Glomerular endothelial cell (primary cell): ENCODE measurements at regions not wholly inside any gene's neighbourhood (a gene's known extent, or its start where the extent isn't known, plus 50 kb on each side); places are given as distances from the start of the nearest gene placed in this dataset.

Experiments
- DNase-seq: peaks from one replicate; pipeline ENCODE4 v3.0.0-alpha.2; 2011; ENCODE audit warnings: low read depth, low spot score; ENCODE audit errors: extremely low read depth

DNA sequence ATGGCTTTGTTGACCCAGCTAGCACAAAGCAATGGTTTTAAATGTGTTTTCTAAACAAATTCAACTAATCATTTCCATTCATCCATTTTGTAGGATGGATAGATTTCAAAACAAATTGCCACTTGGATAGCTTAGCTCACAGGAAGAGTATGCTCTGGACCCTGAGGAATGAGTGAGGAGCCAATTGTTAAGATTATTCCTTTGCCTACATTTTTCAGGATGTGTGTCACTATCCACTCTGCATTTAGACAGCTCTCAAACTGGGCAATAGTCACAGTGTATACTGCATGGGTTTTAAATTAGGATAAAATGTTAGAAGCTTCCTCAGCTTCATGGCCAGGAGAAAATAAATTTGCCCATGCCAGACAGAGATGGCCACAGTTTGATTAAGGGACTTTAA lies 605.6 kb upstream of the TEX47 start:
- DNase-seq: no peak

DNA sequence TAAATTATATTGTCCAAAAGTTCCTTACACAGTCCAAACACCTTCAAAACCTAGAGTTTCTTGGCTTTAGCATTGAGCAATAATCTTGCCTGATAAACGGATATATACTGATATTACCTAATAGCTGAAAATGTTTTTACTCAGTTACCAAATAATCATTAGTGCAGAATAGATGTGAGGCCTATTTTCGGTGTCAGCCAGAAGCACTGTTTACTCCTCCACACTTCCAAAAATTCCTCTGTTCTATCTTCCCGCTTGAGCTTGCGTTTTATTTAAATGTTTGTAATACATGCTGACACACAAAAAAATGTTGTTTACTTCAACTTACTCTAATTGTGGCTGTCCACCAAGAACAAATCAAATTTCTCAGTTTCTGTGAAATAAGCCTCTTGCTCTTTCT lies 606.2 kb upstream of the TEX47 start:
- DNase-seq: no peak

DNA sequence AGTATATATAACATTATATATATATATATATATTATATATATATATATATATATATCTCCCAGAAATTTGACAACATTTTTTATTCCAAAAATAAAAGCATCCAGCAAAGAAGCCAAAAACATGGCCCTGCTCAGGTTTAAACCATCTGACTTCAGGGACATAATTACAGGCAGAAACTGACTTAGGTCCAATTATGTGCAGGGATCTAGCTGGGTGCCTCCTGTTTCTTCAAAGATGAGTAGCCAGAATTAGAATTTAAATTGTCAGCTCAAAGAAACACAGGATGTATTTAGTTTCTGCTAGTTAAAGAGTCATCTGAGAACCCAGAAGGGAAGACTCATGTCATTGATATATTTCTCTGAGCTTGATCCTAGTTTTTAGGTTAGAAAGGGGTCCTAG lies 656.4 kb upstream of the TEX47 start:
- DNase-seq: no peak

DNA sequence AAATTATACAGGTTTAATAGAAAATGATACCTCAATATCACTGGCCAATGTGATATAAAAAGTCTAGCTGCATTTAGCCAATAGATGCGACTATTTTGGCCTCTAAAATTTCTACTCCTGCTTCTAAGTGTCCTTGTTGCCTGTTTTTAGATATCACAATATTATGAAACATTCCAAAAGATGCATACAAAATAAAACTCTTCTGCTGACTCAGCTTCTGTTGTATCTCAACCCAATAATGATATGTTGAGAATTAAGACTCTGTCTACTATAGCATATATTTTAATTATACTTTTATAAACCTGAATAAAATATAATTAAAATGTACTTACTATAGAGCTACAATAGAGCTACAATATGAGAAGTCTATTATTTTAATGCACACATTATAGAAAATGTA lies 661.0 kb upstream of the TEX47 start:
- no peak for DNase-seq

DNA sequence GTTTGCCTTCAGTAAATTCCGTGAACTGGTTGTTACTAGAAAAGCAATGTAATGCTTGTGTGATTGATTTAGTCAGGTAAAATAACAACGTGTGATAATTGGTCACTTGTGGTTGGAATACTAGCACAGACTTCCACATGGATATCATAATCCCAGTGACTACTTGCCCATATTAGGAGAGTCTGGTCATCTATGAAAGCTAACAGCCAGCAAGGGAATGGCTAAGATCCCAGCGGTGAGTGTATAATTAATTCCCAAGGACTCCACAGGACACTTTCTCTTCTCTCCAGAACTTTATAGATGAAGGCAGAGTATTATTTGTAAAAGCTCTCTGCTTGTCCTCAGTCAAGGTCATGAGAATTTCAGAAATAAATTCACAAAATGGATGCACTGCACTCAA lies 662.6 kb upstream of the TEX47 start:
- DNase-seq: no peak

DNA sequence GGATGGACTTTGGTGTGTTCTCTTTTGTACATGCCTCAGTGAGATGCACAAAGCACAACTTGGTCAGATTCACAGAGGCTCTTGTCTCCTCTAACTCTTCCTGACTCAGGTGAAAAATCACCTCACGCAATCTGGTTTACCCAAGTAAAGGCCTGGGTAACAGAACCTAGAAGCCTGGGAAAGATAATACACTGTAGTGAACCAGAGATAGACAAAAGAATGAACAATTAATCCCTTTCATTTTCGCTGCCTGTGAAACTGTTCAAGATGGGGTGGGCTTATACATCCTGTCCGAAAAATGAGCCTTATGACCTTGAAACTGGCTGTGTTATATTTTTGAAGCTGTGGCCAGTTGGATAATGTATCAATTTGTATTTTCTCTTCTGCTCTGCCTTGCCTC lies 678.9 kb upstream of the TEX47 start:
- DNase-seq: no peak

DNA sequence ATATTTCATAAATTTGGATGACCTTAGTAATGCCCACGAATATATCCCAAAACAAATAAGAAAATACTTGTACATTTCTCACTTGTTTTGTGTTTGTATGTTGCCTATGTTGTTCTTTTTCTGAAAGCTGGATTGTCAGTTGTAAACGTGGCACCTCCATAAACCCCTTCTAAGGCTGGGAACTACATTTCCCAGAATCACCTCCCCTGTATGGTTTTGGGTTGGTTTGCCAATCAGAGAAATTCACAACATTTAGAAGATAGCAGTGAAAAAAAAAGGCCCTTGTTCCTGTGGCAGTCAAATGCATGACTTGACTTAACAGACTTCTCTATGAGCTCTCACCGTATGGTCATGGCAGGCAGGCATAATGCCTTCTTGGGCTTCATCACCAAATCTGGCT lies 676.3 kb upstream of the STEAP1 start:
- no peak for DNase-seq

DNA sequence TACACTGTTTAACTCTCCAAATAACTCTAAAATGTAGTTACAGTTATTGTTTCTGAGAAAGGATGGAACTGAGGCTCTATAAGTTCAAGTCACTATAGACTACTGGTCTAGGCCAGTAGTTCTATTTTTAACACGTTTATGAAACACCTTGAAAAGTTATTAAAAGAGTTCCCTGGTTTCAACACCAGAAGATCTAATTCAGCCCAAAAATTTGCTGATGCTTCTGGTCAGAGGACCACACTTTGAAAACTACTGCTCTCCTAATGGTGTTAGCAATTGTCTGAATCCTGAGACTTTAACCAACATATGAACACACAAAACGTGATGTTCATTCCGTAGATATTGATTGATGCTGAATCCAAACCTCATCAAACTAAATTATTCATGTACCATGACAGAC lies 658.6 kb upstream of the STEAP1 start:
- no peak for DNase-seq

DNA sequence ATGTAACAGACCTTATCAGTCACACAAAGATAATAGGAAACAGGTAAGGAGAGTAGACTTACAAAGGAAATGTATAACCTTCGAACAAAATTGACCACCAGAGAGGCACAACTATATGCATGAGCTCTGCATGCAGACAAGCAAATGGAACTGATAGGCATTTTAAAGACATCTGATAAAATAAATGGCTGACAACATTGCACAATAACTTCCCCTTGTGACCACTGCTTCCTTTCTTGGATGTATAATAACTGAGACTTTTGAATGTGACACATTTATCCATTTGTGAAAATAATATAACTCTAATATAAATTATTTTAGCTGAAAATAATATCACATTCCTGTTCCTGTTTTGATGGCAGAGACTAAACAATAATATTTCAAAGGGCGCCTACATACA lies 654.2 kb upstream of the STEAP1 start:
- no peak for DNase-seq

DNA sequence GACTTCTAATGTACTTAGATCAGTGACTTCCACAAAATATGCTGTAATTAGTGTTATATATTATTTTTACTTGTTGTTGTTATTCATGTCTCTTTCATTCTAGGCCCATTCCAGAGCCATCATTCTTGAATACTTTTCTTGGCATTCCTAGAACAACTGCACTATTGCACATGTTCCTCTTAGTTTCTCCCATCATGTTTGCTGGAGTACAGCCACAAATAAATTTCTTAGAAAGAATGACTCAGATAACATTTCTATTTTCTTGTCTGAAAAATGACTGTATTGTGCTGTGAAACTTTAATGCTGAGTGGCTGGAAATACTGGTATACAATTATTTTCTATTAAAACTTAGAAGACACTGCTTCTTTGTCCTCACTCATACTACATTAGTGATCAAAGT lies 651.0 kb upstream of the STEAP1 start:
- no peak for DNase-seq

DNA sequence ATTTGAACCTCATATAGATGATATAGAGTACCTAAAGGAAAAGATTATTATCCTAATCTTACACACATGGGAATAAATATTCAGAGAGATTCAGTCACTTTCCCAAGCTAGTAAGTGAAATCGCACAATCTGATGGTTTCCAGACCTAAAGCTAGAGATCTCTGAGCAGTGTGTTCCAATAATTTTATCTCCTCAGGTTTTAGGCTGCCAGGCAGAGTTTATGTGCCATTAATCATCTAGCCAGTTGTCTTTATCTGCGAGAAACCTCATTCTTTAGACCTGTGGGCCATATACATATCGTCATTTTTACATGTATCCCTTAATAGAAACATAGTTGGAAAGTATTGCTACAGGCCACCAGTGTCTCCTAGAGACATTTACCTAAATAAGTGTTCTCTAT lies 647.2 kb upstream of the STEAP1 start:
- DNase-seq: no peak

DNA sequence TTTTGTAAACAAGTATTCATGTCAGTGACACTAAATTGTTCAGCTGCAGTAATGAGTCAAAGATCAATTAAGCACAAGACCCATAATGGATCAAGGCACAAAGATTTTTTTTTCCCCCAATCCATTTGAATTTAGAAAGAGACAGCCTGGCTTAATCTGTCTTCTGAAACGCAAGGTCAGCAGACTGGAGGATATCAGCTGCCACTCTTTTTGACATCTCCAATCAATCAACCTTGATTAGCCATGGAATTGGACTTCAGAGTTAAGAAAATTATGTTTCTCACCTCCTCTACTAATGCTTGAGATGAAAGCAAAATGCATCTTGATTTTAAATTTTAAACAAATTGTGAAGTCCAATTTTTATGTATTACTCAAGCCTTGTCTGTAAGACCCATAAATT lies 642.4 kb upstream of the STEAP1 start:
- no peak for DNase-seq

DNA sequence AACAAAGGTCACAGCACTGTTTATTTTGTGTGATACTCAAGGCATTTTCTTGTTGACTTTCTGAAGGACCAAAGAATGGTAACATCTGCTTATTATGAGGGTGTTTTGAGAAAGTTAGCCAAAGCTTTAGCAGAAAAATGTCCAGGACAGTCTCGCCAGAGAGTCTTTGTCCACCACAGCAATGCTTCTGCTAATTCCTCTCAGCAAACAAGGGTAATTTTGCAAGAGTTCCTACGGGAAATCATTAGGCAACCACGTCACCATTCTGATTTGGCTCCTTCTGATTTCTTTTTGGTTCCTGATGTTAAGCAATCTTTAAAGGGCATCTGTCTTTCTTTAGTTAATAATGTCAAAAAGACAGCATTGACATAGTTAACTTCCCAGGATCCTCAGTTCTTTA lies 639.3 kb upstream of the STEAP1 start:
- DNase-seq: no peak

DNA sequence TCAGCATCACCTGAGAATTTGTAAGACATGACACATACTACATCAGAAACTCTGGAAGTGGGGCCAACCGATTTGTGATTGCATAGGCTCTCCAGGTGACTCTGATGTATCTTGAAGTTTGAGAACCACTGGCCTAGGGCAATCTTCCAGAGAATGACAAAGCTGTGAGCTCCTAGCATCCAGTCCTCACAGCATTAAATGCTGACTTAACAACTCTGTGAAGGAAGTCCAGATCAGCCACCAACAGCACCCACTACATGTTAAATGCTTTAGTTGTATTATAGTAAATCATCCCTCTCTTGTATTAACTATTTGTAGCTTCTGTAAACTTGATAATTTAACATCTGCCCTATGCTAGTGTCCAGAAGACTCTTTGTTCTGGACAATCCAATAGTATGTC lies 636.5 kb upstream of the STEAP1 start:
- DNase-seq: no peak

DNA sequence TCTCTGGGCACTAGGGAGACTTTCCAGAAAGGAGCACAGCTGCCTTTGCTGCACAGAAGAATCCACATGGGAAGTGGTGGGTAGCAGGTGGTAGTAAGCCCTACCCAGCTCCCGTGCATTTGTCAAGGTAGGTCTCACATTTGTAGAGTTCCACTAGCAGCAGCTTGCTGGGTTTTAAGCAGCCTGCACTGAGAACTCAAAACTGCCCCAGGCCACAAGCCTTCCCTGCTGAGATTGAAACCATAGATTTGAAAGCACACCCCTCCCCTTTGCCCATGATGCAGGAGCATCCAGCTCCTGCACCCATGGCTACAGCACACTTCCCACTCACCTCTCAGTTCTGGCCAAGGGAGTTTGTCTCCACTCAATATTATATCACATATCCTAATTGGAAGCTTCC lies 604.5 kb upstream of the STEAP1 start:
- DNase-seq: no peak

DNA sequence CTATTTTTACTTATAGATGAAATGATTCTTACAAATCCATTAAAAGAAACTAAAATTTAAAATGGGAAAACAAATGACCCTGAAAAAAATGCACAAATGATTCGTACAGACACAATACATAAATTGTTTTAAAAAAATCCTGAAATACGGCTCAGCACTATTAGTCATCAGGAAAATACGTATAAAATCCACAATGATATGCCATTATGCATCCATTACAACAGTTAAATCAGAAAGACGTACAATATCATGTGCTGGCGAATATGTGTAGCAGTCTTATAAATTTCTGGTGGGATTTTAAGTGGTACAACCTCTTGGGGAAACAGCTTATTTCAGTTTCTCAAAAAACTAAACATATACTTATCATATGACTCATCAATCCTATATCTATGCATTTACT lies 600.1 kb upstream of the STEAP1 start:
- DNase-seq: no peak

DNA sequence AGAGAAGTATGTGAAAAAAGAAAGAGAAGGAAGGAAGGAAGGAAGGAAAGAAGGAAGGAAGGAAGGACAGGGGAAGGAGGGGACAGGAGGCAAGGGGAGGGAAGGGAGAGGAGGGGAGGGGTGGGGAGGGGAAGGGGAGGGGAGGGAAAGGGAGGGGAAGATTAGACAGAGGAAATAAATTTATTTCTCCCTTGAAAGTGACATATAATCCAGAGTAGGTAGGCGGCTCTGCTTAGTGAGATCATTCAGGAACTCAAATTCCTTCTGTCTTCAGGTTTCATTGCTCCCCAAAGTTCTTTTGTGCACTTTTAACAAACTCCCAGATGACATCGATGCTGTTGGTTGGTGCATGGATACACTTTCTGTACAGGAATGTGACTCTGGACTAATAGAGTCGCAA lies 594.7 kb upstream of the STEAP1 start:
- DNase-seq: no peak

DNA sequence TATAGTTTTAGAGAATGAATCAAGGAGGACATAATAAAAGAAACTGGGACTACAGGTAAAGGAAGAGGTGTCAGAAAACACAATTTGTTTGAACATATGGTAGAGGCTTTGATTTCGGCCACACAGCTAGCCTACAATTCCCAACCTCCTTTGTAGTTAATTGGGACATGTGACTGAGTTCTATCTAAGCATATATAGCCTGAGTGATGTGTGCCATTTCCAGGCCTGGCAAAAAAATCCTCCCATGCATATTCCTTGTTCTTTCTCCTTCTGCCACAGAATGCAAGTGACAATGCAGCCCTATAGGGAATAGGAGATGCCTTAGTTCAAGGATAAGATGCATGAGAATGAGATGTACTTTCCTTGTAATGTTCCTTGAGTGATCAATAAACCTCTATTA lies 590.7 kb upstream of the STEAP1 start:
- DNase-seq: no peak

DNA sequence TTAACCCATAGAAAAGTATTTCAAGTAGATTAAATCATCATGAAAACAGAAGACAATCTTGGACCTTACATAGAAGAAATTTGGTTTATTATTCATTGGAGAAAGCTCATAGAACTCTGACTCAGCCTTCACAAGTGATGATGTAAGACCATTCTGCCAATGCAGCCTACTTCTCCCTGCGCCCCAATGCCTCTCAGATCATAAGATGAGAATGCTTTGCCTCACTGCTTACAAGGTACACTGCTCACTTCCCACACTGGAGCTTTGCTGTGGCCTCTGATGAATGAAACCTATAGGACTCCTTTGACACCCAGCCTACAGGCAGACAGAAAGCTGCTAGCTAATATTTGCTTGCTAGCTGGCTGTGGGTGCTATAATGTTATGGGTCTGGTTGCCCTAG lies 569.4 kb upstream of the STEAP1 start:
- DNase-seq: no peak

DNA sequence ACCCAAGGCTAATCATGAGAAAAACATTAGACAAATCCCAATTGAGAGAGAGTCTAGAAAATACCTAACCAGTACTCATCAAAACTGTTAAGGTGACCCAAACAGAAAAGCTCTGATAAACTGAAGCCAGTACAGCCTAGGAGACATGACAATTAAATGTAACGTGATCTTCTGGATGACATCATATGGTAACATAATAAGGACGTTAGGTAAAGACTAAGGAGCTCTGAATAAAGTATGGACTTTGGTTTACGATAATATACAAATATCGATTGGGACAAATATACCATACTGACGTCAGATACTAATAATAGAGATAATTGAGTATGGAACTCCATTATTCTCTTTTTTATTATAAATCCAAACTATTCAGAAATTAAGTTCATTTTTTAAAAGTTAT lies 561.1 kb upstream of the STEAP1 start:
- DNase-seq: no peak

DNA sequence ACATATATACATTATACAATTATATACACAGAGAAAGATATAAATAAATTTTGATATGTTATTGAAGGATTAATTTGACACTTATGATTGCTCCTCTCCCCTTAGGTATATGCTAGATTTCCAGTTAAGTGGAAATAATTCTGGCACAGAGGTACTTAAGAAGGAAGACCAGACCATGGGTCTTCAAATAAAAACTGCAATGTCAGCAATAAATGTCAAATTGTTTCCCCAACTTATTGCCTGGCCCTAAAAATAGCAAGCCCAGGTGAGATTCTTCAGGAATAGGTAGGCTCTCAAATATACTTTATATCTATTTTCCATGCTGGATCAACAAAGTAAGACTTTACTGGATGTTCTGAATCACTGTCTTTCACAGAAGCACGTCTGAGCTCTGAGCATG lies 551.3 kb upstream of the STEAP1 start:
- no peak for DNase-seq

DNA sequence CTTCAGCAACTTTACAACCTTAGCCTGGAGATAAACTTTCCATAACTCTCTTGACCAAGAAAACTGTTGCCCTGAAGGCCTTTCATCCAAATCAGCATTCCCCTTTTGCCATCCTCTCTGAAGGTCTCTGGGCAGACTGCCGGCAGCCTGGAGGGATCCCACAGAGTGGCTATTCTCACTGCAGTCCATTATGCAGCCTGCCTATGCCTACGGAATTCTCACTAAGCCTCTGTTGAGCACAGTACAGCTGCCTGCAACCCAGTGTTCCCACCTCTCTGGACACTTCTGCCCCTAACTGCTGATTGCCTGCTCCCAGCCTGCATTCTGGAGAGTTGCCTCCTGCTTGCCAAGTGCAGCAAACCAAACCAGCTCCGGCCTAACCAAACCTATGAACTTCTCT lies 548.9 kb upstream of the STEAP1 start:
- no peak for DNase-seq

DNA sequence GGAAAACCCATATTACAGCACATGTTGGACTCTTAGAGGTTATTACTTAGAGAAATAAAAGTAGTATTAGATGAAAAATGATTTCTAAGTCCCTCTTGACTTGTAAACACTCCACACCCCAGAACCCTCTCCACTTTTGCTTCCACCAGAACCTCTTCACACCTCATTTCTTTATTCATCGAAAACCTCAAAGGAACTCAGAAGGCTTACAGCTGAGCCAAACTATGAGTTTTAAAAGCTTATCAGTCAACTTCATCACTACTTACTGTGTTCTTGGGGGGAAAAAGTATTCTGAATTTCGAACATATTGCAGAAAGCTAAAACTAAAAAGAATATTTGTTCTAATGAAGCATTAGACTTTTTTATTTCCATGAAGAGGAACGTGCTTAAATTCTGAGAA lies 547.8 kb upstream of the STEAP1 start:
- DNase-seq: no peak

DNA sequence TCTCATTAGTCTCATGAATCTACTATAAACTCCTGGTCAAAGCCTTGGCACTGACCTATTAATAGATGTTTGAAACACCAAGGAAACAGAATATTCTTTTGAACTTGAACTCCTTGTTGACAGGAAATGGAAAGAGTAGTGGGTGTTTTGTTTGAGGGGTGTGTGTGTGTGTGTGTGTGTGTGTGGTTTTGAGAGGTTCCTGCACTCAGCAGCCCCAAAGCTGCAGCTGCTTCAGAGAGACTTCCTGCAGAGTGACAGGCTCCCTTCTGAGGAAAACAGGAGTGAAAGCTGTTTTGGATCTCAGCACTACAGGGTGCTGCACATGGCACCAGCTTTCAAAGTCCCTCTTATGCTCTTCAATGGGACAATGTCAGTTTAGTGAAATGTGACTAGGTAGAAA lies 546.5 kb upstream of the STEAP1 start:
- DNase-seq: no peak
